Keratinocyte (primary cell): ENCODE measurements at regions not wholly inside any gene's neighbourhood (a gene's known extent, or its start where the extent isn't known, plus 50 kb on each side); places are given as distances from the start of the nearest gene placed in this dataset.

Source experiments
- EZH2 ChIP-seq: IDR thresholded peaks from one replicate; pipeline ENCODE4 v1.6.1; 2012; ENCODE audit warnings: inconsistent platforms, mild to moderate bottlenecking, low read length, moderate library complexity
- TF ChIP-seq, protein P1 (sequence below), 3 experiments: IDR thresholded peaks in 1 of 3; conservative IDR thresholded peaks in 1 of 3; optimal IDR thresholded peaks in 1 of 3; 2 replicates in 2 of 3; 3 replicates in 1 of 3; pipeline versions ENCODE3 to v1.5.1; 2011; ENCODE audit warnings: low read length in 3 of 3, mild to moderate bottlenecking in 3 of 3, moderate library complexity in 2 of 3, control low read depth in 1 of 3, inconsistent platforms in 1 of 3; ENCODE audit not compliant: insufficient read depth in 2 of 3; ENCODE audit errors: extremely low read depth in 1 of 3

DNA sequence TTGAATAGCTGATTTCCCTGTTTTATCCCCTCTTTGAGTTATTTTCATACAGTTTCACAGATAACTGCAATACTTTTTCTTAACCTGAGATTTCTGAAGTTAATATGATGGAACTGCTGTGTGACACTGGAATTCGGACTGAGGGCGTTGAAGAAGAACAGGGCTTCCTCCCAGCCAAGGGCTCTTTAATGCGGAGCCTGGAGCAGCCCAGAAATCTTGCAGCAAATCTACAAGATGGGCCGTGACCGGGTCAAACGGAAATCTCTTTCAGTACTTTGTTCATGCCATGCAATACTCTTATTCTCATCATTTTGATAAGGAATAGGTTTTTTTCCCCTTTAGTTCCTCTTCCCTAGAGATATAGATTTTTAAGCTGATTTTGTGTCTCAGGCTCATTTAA lies 236.8 kb upstream of the IRX4 start:
- TF ChIP-seq, protein P1, sequence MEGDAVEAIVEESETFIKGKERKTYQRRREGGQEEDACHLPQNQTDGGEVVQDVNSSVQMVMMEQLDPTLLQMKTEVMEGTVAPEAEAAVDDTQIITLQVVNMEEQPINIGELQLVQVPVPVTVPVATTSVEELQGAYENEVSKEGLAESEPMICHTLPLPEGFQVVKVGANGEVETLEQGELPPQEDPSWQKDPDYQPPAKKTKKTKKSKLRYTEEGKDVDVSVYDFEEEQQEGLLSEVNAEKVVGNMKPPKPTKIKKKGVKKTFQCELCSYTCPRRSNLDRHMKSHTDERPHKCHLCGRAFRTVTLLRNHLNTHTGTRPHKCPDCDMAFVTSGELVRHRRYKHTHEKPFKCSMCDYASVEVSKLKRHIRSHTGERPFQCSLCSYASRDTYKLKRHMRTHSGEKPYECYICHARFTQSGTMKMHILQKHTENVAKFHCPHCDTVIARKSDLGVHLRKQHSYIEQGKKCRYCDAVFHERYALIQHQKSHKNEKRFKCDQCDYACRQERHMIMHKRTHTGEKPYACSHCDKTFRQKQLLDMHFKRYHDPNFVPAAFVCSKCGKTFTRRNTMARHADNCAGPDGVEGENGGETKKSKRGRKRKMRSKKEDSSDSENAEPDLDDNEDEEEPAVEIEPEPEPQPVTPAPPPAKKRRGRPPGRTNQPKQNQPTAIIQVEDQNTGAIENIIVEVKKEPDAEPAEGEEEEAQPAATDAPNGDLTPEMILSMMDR (optimal IDR thresholded peaks at IDR 0.05 in 1 of 3, IDR thresholded peaks at IDR 0.05 in 1 of 3, conservative IDR thresholded peaks at IDR 0.05 in 1 of 3; ENCODE audit: extremely low read depth in 1 of 3, insufficient read depth in 2 of 3, low read length in 3 of 3), result no peak
- no peak for TF ChIP-seq EZH2
